MM.1S (cell line): ENCODE measurements at regions not wholly inside any gene's neighbourhood (a gene's known extent, or its start where the extent isn't known, plus 50 kb on each side); places are given as distances from the start of the nearest gene placed in this dataset.

Experiments used
- DNase-seq: peaks from one replicate; pipeline ENCODE4 v3.0.0-alpha.2; 2015
- H2AFZ ChIP-seq: fragments of 300-600 bp; sonication (generic); 2 replicates; pipeline ENCODE4 v1.6.0; 2016; ENCODE audit warnings: antibody characterized with exemption, low read length
- H3F3A ChIP-seq: fragments of 300-600 bp; sonication (generic); 2 replicates; pipeline ENCODE4 v1.6.1; 2016; ENCODE audit warnings: mild to moderate bottlenecking, antibody characterized with exemption, low read length, moderate library complexity, mixed read lengths; ENCODE audit not compliant: insufficient read depth
- H3K27ac ChIP-seq: fragments of 300-600 bp; sonication (generic); 2 replicates; pipeline ENCODE4 v1.5.1; 2016; ENCODE audit warnings: mild to moderate bottlenecking, low read length
- H3K27me3 ChIP-seq: fragments of 300-600 bp; sonication (generic); replicated peaks from 2 replicates; pipeline ENCODE4 v1.6.0; 2016; ENCODE audit warnings: low read length; ENCODE audit not compliant: insufficient read depth
- H3K36me3 ChIP-seq: fragments of 300-600 bp; sonication (generic); replicated peaks from 2 replicates; pipeline ENCODE4 v1.6.1; 2016; ENCODE audit warnings: mild to moderate bottlenecking, low read length, mixed read lengths; ENCODE audit not compliant: insufficient read depth
- H3K4me1 ChIP-seq: fragments of 300-600 bp; sonication (generic); 2 replicates; pipeline ENCODE4 v1.6.1; 2016; ENCODE audit warnings: low read length, mixed read lengths
- H3K4me2 ChIP-seq: fragments of 300-600 bp; sonication (generic); 2 replicates; pipeline ENCODE4 v1.6.0; 2016; ENCODE audit warnings: low read depth, low read length
- H3K4me3 ChIP-seq: fragments of 300-600 bp; sonication (generic); 2 replicates; pipeline ENCODE4 v1.5.1; 2016; ENCODE audit warnings: low read length, mixed read lengths
- H3K79me2 ChIP-seq: fragments of 300-600 bp; sonication (generic); 2 replicates; pipeline ENCODE4 v1.6.1; 2016; ENCODE audit warnings: mixed run types, low read length, mixed read lengths
- H3K9ac ChIP-seq: fragments of 300-600 bp; sonication (generic); 2 replicates; pipeline ENCODE4 v1.6.1; 2016; ENCODE audit warnings: low read length, mixed read lengths
- H3K9me2 ChIP-seq: fragments of 300-600 bp; sonication (generic); replicated peaks from 2 replicates; pipeline ENCODE4 v1.6.1; 2016; ENCODE audit warnings: mild to moderate bottlenecking, low read length, mixed read lengths; ENCODE audit not compliant: insufficient read depth
- H3K9me3 ChIP-seq: fragments of 300-600 bp; sonication (generic); replicated peaks from 2 replicates; pipeline ENCODE4 v1.6.1; 2016; ENCODE audit warnings: mild to moderate bottlenecking, low read length, mixed read lengths; ENCODE audit not compliant: insufficient read depth
- H4K20me1 ChIP-seq: fragments of 300-600 bp; sonication (generic); 2 replicates; pipeline ENCODE4 v1.6.1; 2016; ENCODE audit warnings: mild to moderate bottlenecking, low read length, moderate library complexity, mixed read lengths; ENCODE audit not compliant: insufficient read depth
- CTCF ChIP-seq: fragments of 300-600 bp; sonication (generic); IDR thresholded peaks from 2 replicates; pipeline ENCODE4 v1.5.1; 2016; ENCODE audit warnings: antibody characterized with exemption, low read length, mixed read lengths
- EZH2 ChIP-seq: fragments of 300-600 bp; sonication (generic); optimal IDR thresholded peaks from 2 replicates; pipeline ENCODE3; 2017; ENCODE audit warnings: low read depth, mild to moderate bottlenecking, antibody characterized with exemption, low read length, mixed read lengths
- EZH2phosphoT487 ChIP-seq: fragments of 300-600 bp; sonication (generic); IDR thresholded peaks from 2 replicates; pipeline ENCODE4 v1.6.1; 2018; ENCODE audit warnings: antibody characterized with exemption, low read length

- no peak overlapping the region for H3K27ac ChIP-seq
- no peak overlapping the region for H3K4me3 ChIP-seq
- no peaks in the 10 kb centered on the region for H3K9me2 ChIP-seq
- no peak for DNase-seq
- no peaks in the 10 kb centered on the region for H3K36me3 ChIP-seq
- H3K27me3 ChIP-seq: no peaks in the 10 kb centered on the region
- H3K4me2 ChIP-seq: no peak overlapping the region
- H3K9me3 ChIP-seq: no peaks in the 10 kb centered on the region
- no peaks in the 10 kb centered on the region for H3K79me2 ChIP-seq
- no peaks in the 10 kb centered on the region for H3F3A ChIP-seq
- TF ChIP-seq EZH2 (no peak), EZH2phosphoT487 (no peak), CTCF (no peak)
- no peak overlapping the region for H2AFZ ChIP-seq
- H4K20me1 ChIP-seq: no peaks in the 10 kb centered on the region
- no peak overlapping the region for H3K9ac ChIP-seq
- H3K4me1 ChIP-seq: no peaks in the 10 kb centered on the region
These were observed 698.2 kb upstream of the SGCG start for GRCh38 chr13:22482496-22483000.

- Histone ChIP-seq H3K9me2 (no peaks in the 10 kb centered on the region), H4K20me1 (no peaks in the 10 kb centered on the region), H3K79me2 (no peaks in the 10 kb centered on the region), H3K4me1 (no peaks in the 10 kb centered on the region), H3K9ac (no peak overlapping the region), H3K27ac (no peak overlapping the region), H3K36me3 (no peaks in the 10 kb centered on the region), H3F3A (no peaks in the 10 kb centered on the region), H3K4me3 (no peak overlapping the region), H3K27me3 (no peaks in the 10 kb centered on the region), H2AFZ (no peak overlapping the region), H3K4me2 (no peak overlapping the region), H3K9me3 (no peaks in the 10 kb centered on the region)
- TF ChIP-seq CTCF (no peak), EZH2 (no peak), EZH2phosphoT487 (no peak)
- no peak for DNase-seq
These were observed 697.5 kb upstream of the SGCG start for GRCh38 chr13:22483276-22483675.

- Histone ChIP-seq H3K27me3 (no peaks in the 10 kb centered on the region), H3K36me3 (no peaks in the 10 kb centered on the region), H3K9me3 (no peaks in the 10 kb centered on the region), H3K4me1 (no peaks in the 10 kb centered on the region), H3K9me2 (no peaks in the 10 kb centered on the region), H2AFZ (no peak overlapping the region), H3K27ac (no peak overlapping the region), H3K4me2 (no peak overlapping the region), H3K4me3 (no peak overlapping the region), H4K20me1 (no peaks in the 10 kb centered on the region), H3K9ac (no peak overlapping the region), H3K79me2 (no peaks in the 10 kb centered on the region), H3F3A (no peaks in the 10 kb centered on the region)
- DNase-seq: no peak
- TF ChIP-seq EZH2phosphoT487 (no peak), CTCF (no peak), EZH2 (no peak)
These were observed 694.3 kb upstream of the SGCG start for GRCh38 chr13:22486490-22486889.
